Mesodermal cell (in vitro differentiated cells): ENCODE measurements at regions not wholly inside any gene's neighbourhood (a gene's known extent, or its start where the extent isn't known, plus 50 kb on each side); places are given as distances from the start of the nearest gene placed in this dataset.
"Not testable (repeated sequence)": the region's sequence is repeated elsewhere in the genome, so short reads cannot be mapped to it uniquely, and the experiment has no call there.

Experiments used
- H3K27ac ChIP-seq: 2 replicates; pipeline ENCODE4 v1.7.0; 2013; ENCODE audit warnings: mild to moderate bottlenecking, low read depth, low read length, moderate library complexity; ENCODE audit not compliant: severe bottlenecking
- H3K36me3 ChIP-seq: 2 replicates; pipeline ENCODE4 v1.7.1; 2013; ENCODE audit warnings: mild to moderate bottlenecking, low read length, moderate library complexity; ENCODE audit not compliant: control insufficient read depth, insufficient read depth
- H3K4me1 ChIP-seq: one replicate; pipeline ENCODE4 v1.7.1; 2013; ENCODE audit warnings: mild to moderate bottlenecking, low read length; ENCODE audit not compliant: insufficient read depth, control insufficient read depth, poor library complexity, severe bottlenecking
- H3K4me3 ChIP-seq: 2 replicates; pipeline ENCODE4 v1.7.0; 2013; ENCODE audit warnings: low read length, control low read depth, mild to moderate bottlenecking; ENCODE audit not compliant: insufficient read depth, poor library complexity, severe bottlenecking; ENCODE audit errors: extremely low read depth
- H3K9me3 ChIP-seq: 2 replicates; pipeline ENCODE4 v1.7.1; 2013; ENCODE audit warnings: mild to moderate bottlenecking, low read length, moderate library complexity; ENCODE audit not compliant: control insufficient read depth
- WGBS, 2 experiments: methylation state at CpG; one replicate each; pipeline ENCODE4 v1.1.5; 2013; ENCODE audit warnings: missing lambda C conversion rate in 2 of 2; ENCODE audit not compliant: insufficient coverage in 2 of 2; 5-methylcytosine and 5-hydroxymethylcytosine counted together

- H3K36me3 ChIP-seq = no peaks in the 10 kb centered on the region
- H3K27ac ChIP-seq = no peak overlapping the region
- no peaks in the 10 kb centered on the region for H3K9me3 ChIP-seq
- no peaks in the 10 kb centered on the region for H3K4me1 ChIP-seq
- WGBS, 2 experiments = no CpG with 5 or more reads among the region's 1 CpG
- no peak overlapping the region for H3K4me3 ChIP-seq
These were observed 193.7 kb upstream of the P2RY1 start for GRCh38 chr3:152641198-152641597.

GRCh38 chr3:152642658-152643057, 192.3 kb upstream of the P2RY1 start:
- H3K36me3 ChIP-seq = no peaks in the 10 kb centered on the region
- WGBS, 2 experiments = no CpG with 5 or more reads among the region's 2 CpGs
- H3K9me3 ChIP-seq = no peaks in the 10 kb centered on the region
- no peak overlapping the region for H3K27ac ChIP-seq
- H3K4me3 ChIP-seq = no peak overlapping the region
- H3K4me1 ChIP-seq = no peaks in the 10 kb centered on the region

DNA sequence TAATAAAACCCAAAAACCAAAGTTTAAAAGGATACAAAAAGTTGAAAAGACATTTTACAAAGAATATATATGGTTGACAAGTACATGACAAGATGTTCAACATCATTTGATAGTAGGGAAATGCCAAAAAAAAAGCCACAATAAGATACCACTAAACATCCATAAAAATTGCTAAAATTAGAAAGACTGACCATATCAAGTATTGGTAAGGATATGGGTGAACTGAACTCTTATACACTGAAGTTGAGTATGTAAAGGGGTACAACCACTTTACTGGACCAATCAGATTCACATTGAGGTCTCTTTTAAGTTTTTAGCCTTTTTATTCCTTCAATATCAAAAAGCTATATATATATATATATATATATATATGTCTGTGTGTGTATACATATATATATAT, 190.5 kb upstream of the P2RY1 start:
- H3K36me3 ChIP-seq = no peaks in the 10 kb centered on the region
- H3K4me1 ChIP-seq = peaks cover 6% of the 10 kb centered on the region
- no peak overlapping the region for H3K27ac ChIP-seq
- no peak overlapping the region for H3K4me3 ChIP-seq
- H3K9me3 ChIP-seq = no peaks in the 10 kb centered on the region

- Histone ChIP-seq H3K4me1 (peaks cover 17% of the 10 kb centered on the region), H3K27ac (no peak overlapping the region), H3K9me3 (no peaks in the 10 kb centered on the region), H3K4me3 (no peak overlapping the region), H3K36me3 (no peaks in the 10 kb centered on the region)
- WGBS, 2 experiments = 84 to 90% methylated on average over 2 to 4 of the region's 4 CpGs
These were observed 188.9 kb upstream of the P2RY1 start for GRCh38 chr3:152646004-152646403.

GRCh38 chr3:152650177-152650576, 184.8 kb upstream of the P2RY1 start:
- WGBS, 2 experiments = 60 to 63% methylated on average over 1 to 2 of the region's 4 CpGs
- peaks cover 17% of the 10 kb centered on the region for H3K4me1 ChIP-seq
- no peak overlapping the region for H3K4me3 ChIP-seq
- no peaks in the 10 kb centered on the region for H3K36me3 ChIP-seq
- no peaks in the 10 kb centered on the region for H3K9me3 ChIP-seq
- no peak overlapping the region for H3K27ac ChIP-seq

DNA sequence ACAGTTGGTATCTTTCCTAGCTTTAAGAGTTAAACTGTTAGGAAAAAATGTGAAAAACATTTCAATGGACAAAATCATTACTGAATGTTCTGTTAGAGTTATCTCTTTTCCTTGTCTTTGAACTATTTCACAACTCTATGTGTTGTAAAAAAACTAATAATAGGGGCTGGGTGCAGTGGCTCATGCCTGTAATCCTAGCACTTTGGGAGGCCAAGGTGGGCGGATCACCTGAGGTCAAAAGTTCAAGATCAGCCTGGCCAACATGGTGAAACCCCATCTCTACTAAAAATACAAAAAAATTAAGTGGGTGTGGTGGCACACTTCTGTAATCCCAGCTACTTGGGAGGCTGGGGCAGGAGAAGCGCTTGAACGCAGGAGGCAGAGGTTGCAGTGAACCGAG, 184.0 kb upstream of the P2RY1 start:
- not testable (repeated sequence) for H3K4me3 ChIP-seq, H3K27ac ChIP-seq, H3K9me3 ChIP-seq, H3K36me3 ChIP-seq
- peaks cover 23% of the 10 kb centered on the region for H3K4me1 ChIP-seq
- WGBS, 2 experiments = 96 to 100% methylated on average over 2 to 3 of the region's 4 CpGs

- H3K4me1 ChIP-seq = peaks cover 29% of the 10 kb centered on the region
- H3K36me3 ChIP-seq = no peaks in the 10 kb centered on the region
- H3K4me3 ChIP-seq = peak overlapping the region; percentile 6
- peak overlapping the region; percentile 97 for H3K27ac ChIP-seq
- WGBS, 2 experiments = 19 to 29% methylated on average over 5 of the region's 10 CpGs
- peaks cover 7% of the 10 kb centered on the region for H3K9me3 ChIP-seq
These were observed 178.5 kb upstream of the P2RY1 start for GRCh38 chr3:152656214-152656971.

DNA sequence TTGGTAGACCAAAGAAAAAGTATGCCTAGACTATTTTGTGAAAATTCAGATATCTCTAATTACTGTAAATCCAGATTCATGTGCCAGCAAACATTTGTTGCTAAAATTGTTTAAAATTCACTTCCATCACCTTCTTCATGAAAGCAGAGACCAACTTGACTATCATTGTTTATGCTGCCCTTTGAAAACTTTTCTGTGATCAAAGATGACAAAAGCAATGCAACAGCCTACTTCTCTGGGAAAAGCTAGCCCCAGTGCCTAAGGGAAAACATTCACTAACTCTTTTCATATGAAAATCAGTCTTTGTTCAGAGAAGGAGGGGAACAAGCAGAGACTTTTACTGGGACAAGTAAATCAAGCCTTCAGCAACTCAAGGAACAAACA, 178.0 kb upstream of the P2RY1 start:
- Histone ChIP-seq H3K27ac (peak overlapping the region; percentile 97), H3K36me3 (no peaks in the 10 kb centered on the region), H3K9me3 (peaks cover 7% of the 10 kb centered on the region), H3K4me1 (peaks cover 29% of the 10 kb centered on the region), H3K4me3 (peak overlapping the region; percentile 12)

GRCh38 chr3:152658977-152659720, 175.8 kb upstream of the P2RY1 start:
- H3K36me3 ChIP-seq = no peaks in the 10 kb centered on the region
- peaks cover 29% of the 10 kb centered on the region for H3K4me1 ChIP-seq
- no peak overlapping the region for H3K4me3 ChIP-seq
- no peak overlapping the region for H3K27ac ChIP-seq
- WGBS, 2 experiments = 25 to 46% methylated on average over 2 to 3 of the region's 5 CpGs
- H3K9me3 ChIP-seq = peaks cover 7% of the 10 kb centered on the region

GRCh38 chr3:152662157-152662556, 172.8 kb upstream of the P2RY1 start:
- Histone ChIP-seq H3K4me1 (peaks cover 13% of the 10 kb centered on the region), H3K27ac (no peak overlapping the region), H3K36me3 (no peaks in the 10 kb centered on the region), H3K9me3 (peaks cover 7% of the 10 kb centered on the region), H3K4me3 (no peak overlapping the region)
- WGBS, 2 experiments = no CpG with 5 or more reads among the region's 2 CpGs

DNA sequence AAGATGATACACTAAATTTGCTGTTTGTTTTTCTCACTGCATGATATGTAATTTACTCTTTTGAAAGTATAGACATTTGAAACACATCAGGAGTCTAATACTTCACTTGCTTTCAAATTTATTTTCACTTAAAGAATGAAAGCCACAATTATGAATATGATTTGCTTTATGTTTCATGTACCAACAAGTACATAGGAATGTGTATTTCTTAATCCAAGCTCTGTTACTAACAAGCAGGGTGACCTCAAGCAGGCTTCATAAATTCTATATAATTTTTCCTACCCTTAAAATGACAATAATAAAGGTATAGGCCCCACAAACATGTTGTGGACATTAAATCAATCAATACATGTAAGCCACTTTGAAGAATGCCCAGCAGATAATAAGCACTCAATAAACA, 170.2 kb upstream of the P2RY1 start:
- Histone ChIP-seq H3K27ac (no peak overlapping the region), H3K4me1 (no peaks in the 10 kb centered on the region), H3K36me3 (no peaks in the 10 kb centered on the region), H3K9me3 (peaks cover 7% of the 10 kb centered on the region), H3K4me3 (no peak overlapping the region)
